Ishikawa (cell line): ENCODE measurements at regions not wholly inside any gene's neighbourhood (a gene's known extent, or its start where the extent isn't known, plus 50 kb on each side); places are given as distances from the start of the nearest gene placed in this dataset.

Experiments
- CEBPB ChIP-seq: IDR thresholded peaks from 2 replicates; pipeline ENCODE4 v1.6.1; 2012
- CREB1 ChIP-seq: IDR thresholded peaks from 2 replicates; pipeline ENCODE4 v1.6.1; 2012; ENCODE audit warnings: low read depth
- EGR1 ChIP-seq: IDR thresholded peaks from 2 replicates; pipeline ENCODE4 v1.6.1; 2012
- EP300 ChIP-seq: IDR thresholded peaks from 2 replicates; pipeline ENCODE4 v1.6.1; 2012; ENCODE audit warnings: borderline replicate concordance
- FOXM1 ChIP-seq: IDR thresholded peaks from 2 replicates; pipeline ENCODE4 v1.6.1; 2012; ENCODE audit warnings: low read depth, borderline replicate concordance
- MAX ChIP-seq: IDR thresholded peaks from 2 replicates; pipeline ENCODE4 v1.6.1; 2012
- NFIC ChIP-seq: IDR thresholded peaks from 2 replicates; pipeline ENCODE4 v1.6.1; 2012
- RAD21 ChIP-seq: IDR thresholded peaks from 2 replicates; pipeline ENCODE4 v1.6.1; 2012; ENCODE audit warnings: low read depth
- TAF1 ChIP-seq: IDR thresholded peaks from 2 replicates; pipeline ENCODE4 v1.6.1; 2012; ENCODE audit warnings: low read depth, mild to moderate bottlenecking
- TCF12 ChIP-seq: IDR thresholded peaks from 2 replicates; pipeline ENCODE4 v1.6.1; 2012; ENCODE audit warnings: low read depth
- TEAD4 ChIP-seq: IDR thresholded peaks from 2 replicates; pipeline ENCODE4 v1.6.1; 2012
- YY1 ChIP-seq: IDR thresholded peaks from 2 replicates; pipeline ENCODE4 v1.6.1; 2012; ENCODE audit warnings: low read depth
- ZBTB7A ChIP-seq: IDR thresholded peaks from 2 replicates; pipeline ENCODE4 v1.6.1; 2012; ENCODE audit warnings: low read depth
- TF ChIP-seq, protein P1 (sequence below): IDR thresholded peaks from 2 replicates; pipeline ENCODE4 v1.6.1; 2012
- TF ChIP-seq, protein P2 (sequence below): IDR thresholded peaks from 2 replicates; pipeline ENCODE4 v1.6.1; 2012; ENCODE audit warnings: low read depth, mild to moderate bottlenecking

GRCh38 chr7:17558558-17559332, 260.3 kb downstream of the AHR start:
- TF ChIP-seq, protein P1, sequence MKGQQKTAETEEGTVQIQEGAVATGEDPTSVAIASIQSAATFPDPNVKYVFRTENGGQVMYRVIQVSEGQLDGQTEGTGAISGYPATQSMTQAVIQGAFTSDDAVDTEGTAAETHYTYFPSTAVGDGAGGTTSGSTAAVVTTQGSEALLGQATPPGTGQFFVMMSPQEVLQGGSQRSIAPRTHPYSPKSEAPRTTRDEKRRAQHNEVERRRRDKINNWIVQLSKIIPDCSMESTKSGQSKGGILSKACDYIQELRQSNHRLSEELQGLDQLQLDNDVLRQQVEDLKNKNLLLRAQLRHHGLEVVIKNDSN = no peak
- no peak for TF ChIP-seq TAF1
- no peak for TF ChIP-seq EP300
- no peak for TF ChIP-seq YY1
- no peak for TF ChIP-seq CEBPB
- TF ChIP-seq FOXM1 = no peak
- TF ChIP-seq NFIC = no peak

GRCh38 chr7:17559388-17559787, 260.9 kb downstream of the AHR start:
- TF ChIP-seq, protein P2, sequence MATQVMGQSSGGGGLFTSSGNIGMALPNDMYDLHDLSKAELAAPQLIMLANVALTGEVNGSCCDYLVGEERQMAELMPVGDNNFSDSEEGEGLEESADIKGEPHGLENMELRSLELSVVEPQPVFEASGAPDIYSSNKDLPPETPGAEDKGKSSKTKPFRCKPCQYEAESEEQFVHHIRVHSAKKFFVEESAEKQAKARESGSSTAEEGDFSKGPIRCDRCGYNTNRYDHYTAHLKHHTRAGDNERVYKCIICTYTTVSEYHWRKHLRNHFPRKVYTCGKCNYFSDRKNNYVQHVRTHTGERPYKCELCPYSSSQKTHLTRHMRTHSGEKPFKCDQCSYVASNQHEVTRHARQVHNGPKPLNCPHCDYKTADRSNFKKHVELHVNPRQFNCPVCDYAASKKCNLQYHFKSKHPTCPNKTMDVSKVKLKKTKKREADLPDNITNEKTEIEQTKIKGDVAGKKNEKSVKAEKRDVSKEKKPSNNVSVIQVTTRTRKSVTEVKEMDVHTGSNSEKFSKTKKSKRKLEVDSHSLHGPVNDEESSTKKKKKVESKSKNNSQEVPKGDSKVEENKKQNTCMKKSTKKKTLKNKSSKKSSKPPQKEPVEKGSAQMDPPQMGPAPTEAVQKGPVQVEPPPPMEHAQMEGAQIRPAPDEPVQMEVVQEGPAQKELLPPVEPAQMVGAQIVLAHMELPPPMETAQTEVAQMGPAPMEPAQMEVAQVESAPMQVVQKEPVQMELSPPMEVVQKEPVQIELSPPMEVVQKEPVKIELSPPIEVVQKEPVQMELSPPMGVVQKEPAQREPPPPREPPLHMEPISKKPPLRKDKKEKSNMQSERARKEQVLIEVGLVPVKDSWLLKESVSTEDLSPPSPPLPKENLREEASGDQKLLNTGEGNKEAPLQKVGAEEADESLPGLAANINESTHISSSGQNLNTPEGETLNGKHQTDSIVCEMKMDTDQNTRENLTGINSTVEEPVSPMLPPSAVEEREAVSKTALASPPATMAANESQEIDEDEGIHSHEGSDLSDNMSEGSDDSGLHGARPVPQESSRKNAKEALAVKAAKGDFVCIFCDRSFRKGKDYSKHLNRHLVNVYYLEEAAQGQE = no peak
- TF ChIP-seq TAF1 = no peak
- no peak for TF ChIP-seq NFIC
- TF ChIP-seq CREB1 = no peak
- no peak for TF ChIP-seq EGR1
- no peak for TF ChIP-seq MAX
- no peak for TF ChIP-seq FOXM1
- TF ChIP-seq ZBTB7A = no peak
- TF ChIP-seq EP300 = no peak
- no peak for TF ChIP-seq CEBPB
- TF ChIP-seq RAD21 = no peak
- TF ChIP-seq, protein P1 = no peak
- TF ChIP-seq YY1 = no peak
- no peak for TF ChIP-seq TEAD4
- no peak for TF ChIP-seq TCF12

- TF ChIP-seq TCF12 (no peak), TEAD4 (no peak), RAD21 (no peak), FOXM1 (no peak), CEBPB (no peak), ZBTB7A (no peak), TAF1 (no peak), EP300 (no peak), EGR1 (no peak), NFIC (no peak), MAX (no peak), CREB1 (no peak), YY1 (no peak)
- TF ChIP-seq, protein P2 = no peak
- TF ChIP-seq, protein P1 = no peak
Measured at GRCh38 chr7:17560516-17560915, 262.1 kb downstream of the AHR start.

- TF ChIP-seq TCF12 (no peak), CREB1 (no peak), EP300 (no peak), CEBPB (no peak), MAX (no peak), ZBTB7A (no peak), TAF1 (no peak), TEAD4 (no peak), RAD21 (no peak), FOXM1 (no peak), NFIC (no peak), EGR1 (no peak)
- TF ChIP-seq, protein P2 = no peak
- TF ChIP-seq, protein P1 = no peak
Measured at GRCh38 chr7:17560966-17561365, 262.5 kb downstream of the AHR start.
